Mesenchymal stem cell (in vitro differentiated cells and primary cell): ENCODE measurements at regions not wholly inside any gene's neighbourhood (a gene's known extent, or its start where the extent isn't known, plus 50 kb on each side); places are given as distances from the start of the nearest gene placed in this dataset.

Experiments used
- DNase-seq: peaks from one replicate; pipeline ENCODE4 v3.0.0-alpha.2; 2013
- H2AFZ ChIP-seq: one replicate; pipeline ENCODE4 v1.6.1; 2013; ENCODE audit warnings: low read depth, mild to moderate bottlenecking, control low read depth, inconsistent platforms, low read length, moderate library complexity
- H2AK5ac ChIP-seq: 2 replicates; pipeline ENCODE4 v1.6.1; 2013; ENCODE audit warnings: low read length, moderate library complexity, mild to moderate bottlenecking, inconsistent platforms; ENCODE audit not compliant: severe bottlenecking
- H2BK120ac ChIP-seq: one replicate; pipeline ENCODE4 v1.6.1; 2013; ENCODE audit warnings: low read depth, mild to moderate bottlenecking, inconsistent platforms, low read length, moderate library complexity
- H2BK12ac ChIP-seq, 2 experiments: one replicate each; pipeline ENCODE4 v1.6.1; 2013; ENCODE audit warnings: inconsistent platforms in 2 of 2, low read length in 2 of 2, mild to moderate bottlenecking in 2 of 2, moderate library complexity in 2 of 2, control low read depth in 1 of 2
- H2BK15ac ChIP-seq: one replicate; pipeline ENCODE4 v1.6.1; 2013; ENCODE audit warnings: mild to moderate bottlenecking, low read depth, inconsistent platforms; ENCODE audit not compliant: poor library complexity, severe bottlenecking
- H2BK5ac ChIP-seq: 2 replicates; pipeline ENCODE4 v1.6.1; 2013; ENCODE audit warnings: low read depth, mild to moderate bottlenecking, low read length, control low read depth, inconsistent platforms; ENCODE audit not compliant: poor library complexity, severe bottlenecking
- H3K14ac ChIP-seq, 2 experiments: one replicate each; pipeline ENCODE4 v1.6.1; 2013; ENCODE audit warnings: inconsistent platforms in 2 of 2, low read length in 2 of 2, control low read depth in 1 of 2, mild to moderate bottlenecking in 1 of 2, moderate library complexity in 1 of 2
- H3K18ac ChIP-seq, 2 experiments: one replicate each; pipeline ENCODE4 v1.6.1; 2013; ENCODE audit warnings: inconsistent platforms in 2 of 2, low read length in 2 of 2, control low read depth in 1 of 2, low read depth in 1 of 2, mild to moderate bottlenecking in 1 of 2
- H3K23ac ChIP-seq, 2 experiments: one replicate each; pipeline ENCODE4 v1.6.1; 2013; ENCODE audit warnings: inconsistent platforms in 2 of 2, low read length in 2 of 2, mild to moderate bottlenecking in 2 of 2, moderate library complexity in 2 of 2, control low read depth in 1 of 2
- H3K27ac ChIP-seq: 2 replicates; pipeline ENCODE4 v1.5.1; 2013; ENCODE audit warnings: mild to moderate bottlenecking, moderate library complexity, low read length, control low read depth, inconsistent platforms; ENCODE audit not compliant: poor library complexity, severe bottlenecking
- H3K27me3 ChIP-seq, 2 experiments: 2 replicates each; pipeline versions ENCODE4 v1.6.1 to v1.7.0; 2013; ENCODE audit warnings: low read length in 2 of 2, mild to moderate bottlenecking in 2 of 2, moderate library complexity in 2 of 2, control low read depth in 1 of 2, inconsistent platforms in 1 of 2; ENCODE audit not compliant: control insufficient read depth in 1 of 2, insufficient read depth in 1 of 2
- H3K36me3 ChIP-seq, 2 experiments: 2 replicates each; pipeline versions ENCODE4 v1.6.1 to v1.7.0; 2013; ENCODE audit warnings: low read length in 2 of 2, control low read depth in 1 of 2, inconsistent platforms in 1 of 2, low read depth in 1 of 2, mild to moderate bottlenecking in 1 of 2; ENCODE audit not compliant: insufficient read depth in 2 of 2, control insufficient read depth in 1 of 2
- H3K4ac ChIP-seq, 2 experiments: one replicate each; pipeline ENCODE4 v1.6.1; 2013; ENCODE audit warnings: inconsistent platforms in 2 of 2, low read length in 2 of 2, mild to moderate bottlenecking in 2 of 2, moderate library complexity in 2 of 2, control low read depth in 1 of 2, low read depth in 1 of 2
- H3K4me1 ChIP-seq: 2 replicates; pipeline ENCODE4 v1.6.1; 2013; ENCODE audit warnings: low read depth, low read length, control low read depth; ENCODE audit not compliant: control insufficient read depth, insufficient read depth
- H3K4me2 ChIP-seq: 2 replicates; pipeline ENCODE4 v1.6.1; 2013; ENCODE audit warnings: low read length, mild to moderate bottlenecking, inconsistent platforms; ENCODE audit not compliant: poor library complexity, severe bottlenecking
- H3K4me3 ChIP-seq, 2 experiments: 2 replicates each; pipeline versions ENCODE4 v1.5.1 to v1.7.0; 2013; ENCODE audit warnings: low read length in 2 of 2, mild to moderate bottlenecking in 2 of 2, control low read depth in 1 of 2, low read depth in 1 of 2; ENCODE audit not compliant: insufficient read depth in 1 of 2
- H3K79me1 ChIP-seq: replicated peaks from 2 replicates; pipeline ENCODE4 v1.6.1; 2013; ENCODE audit warnings: mild to moderate bottlenecking, control low read depth, low read length, inconsistent platforms; ENCODE audit not compliant: poor library complexity, severe bottlenecking
- H3K9ac ChIP-seq: 2 replicates; pipeline ENCODE4 v1.7.0; 2013; ENCODE audit warnings: mild to moderate bottlenecking, low read length, moderate library complexity
- H3K9me3 ChIP-seq: 2 replicates; pipeline ENCODE4 v1.7.0; 2013; ENCODE audit warnings: mild to moderate bottlenecking, low read length; ENCODE audit not compliant: control insufficient read depth
- H4K8ac ChIP-seq: one replicate; pipeline ENCODE4 v1.6.1; 2013; ENCODE audit warnings: inconsistent platforms, mild to moderate bottlenecking, low read length, moderate library complexity
- H4K91ac ChIP-seq: one replicate; pipeline ENCODE4 v1.6.1; 2013; ENCODE audit warnings: mild to moderate bottlenecking, low read length, inconsistent platforms
- WGBS: methylation state at CpG from one replicate; pipeline ENCODE4 v1.1.7; 2013; ENCODE audit warnings: mixed read lengths; 5-methylcytosine and 5-hydroxymethylcytosine counted together

GRCh38 chr1:239795304-239795703 lies 296.4 kb upstream of the FMN2 start:
- Histone ChIP-seq H2AFZ (no peak overlapping the region), H2AK5ac (no peak overlapping the region), H3K27ac (no peak overlapping the region), H3K4me2 (no peak overlapping the region), H3K36me3 (no peaks in the 10 kb centered on the region), H3K4me3 (no peak overlapping the region), H3K18ac (no peak overlapping the region), H2BK120ac (no peak overlapping the region), H3K14ac (no peak overlapping the region), H3K9ac (no peak overlapping the region), H3K4ac (no peak overlapping the region), H4K91ac (no peak overlapping the region), H4K8ac (no peak overlapping the region), H3K23ac (no peak overlapping the region), H3K4me1 (no peaks in the 10 kb centered on the region), H3K27me3 (peaks cover 0 to 18% of the 10 kb centered on the region in 2 experiments), H2BK5ac (no peak overlapping the region), H2BK12ac (no peak overlapping the region), H2BK15ac (no peak overlapping the region), H3K9me3 (no peaks in the 10 kb centered on the region), H3K79me1 (no peaks in the 10 kb centered on the region)
- no peak for DNase-seq
- WGBS: 68% methylated on average over 3 of the region's 3 CpGs

GRCh38 chr1:239799617-239800016 lies 292.1 kb upstream of the FMN2 start:
- Histone ChIP-seq H3K9ac (no peak overlapping the region), H3K4me2 (no peak overlapping the region), H2BK5ac (no peak overlapping the region), H2AFZ (no peak overlapping the region), H3K23ac (no peak overlapping the region), H3K9me3 (no peaks in the 10 kb centered on the region), H3K79me1 (no peaks in the 10 kb centered on the region), H2BK12ac (no peak overlapping the region), H3K27ac (no peak overlapping the region), H3K4me3 (no peak overlapping the region), H3K4me1 (no peaks in the 10 kb centered on the region), H3K36me3 (no peaks in the 10 kb centered on the region), H3K27me3 (peaks cover 4 to 36% of the 10 kb centered on the region in 2 experiments), H2BK15ac (no peak overlapping the region), H3K18ac (no peak overlapping the region), H2AK5ac (no peak overlapping the region), H3K14ac (no peak overlapping the region), H3K4ac (no peak overlapping the region), H4K91ac (no peak overlapping the region), H4K8ac (no peak overlapping the region), H2BK120ac (no peak overlapping the region)
- 72% methylated on average over 3 of the region's 3 CpGs for WGBS
- no peak for DNase-seq

DNA sequence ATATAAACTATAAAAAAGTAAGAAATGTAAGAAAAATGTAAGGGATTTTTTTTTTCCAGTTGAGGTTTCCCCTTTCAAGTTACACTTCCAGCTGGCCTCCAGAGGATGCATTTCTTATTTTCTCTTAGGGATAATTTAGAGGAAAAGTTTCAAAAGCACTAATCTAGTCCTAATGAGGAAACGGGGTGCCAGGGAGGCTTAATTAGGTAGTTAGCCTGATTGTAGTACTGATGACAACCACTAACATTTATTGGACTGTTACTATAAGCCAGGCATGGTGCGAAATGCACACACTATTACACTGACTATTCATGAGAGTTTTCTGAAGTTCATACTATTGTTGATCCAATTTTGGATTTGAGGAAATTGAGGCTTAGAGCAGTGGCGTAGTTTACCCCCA lies 290.8 kb upstream of the FMN2 start:
- no peak overlapping the region for H3K23ac ChIP-seq
- no peaks in the 10 kb centered on the region for H3K4me1 ChIP-seq
- no peak overlapping the region for H3K4ac ChIP-seq
- peaks cover 4 to 36% of the 10 kb centered on the region in 2 experiments for H3K27me3 ChIP-seq
- no peaks in the 10 kb centered on the region for H3K79me1 ChIP-seq
- H4K8ac ChIP-seq: no peak overlapping the region
- H3K9me3 ChIP-seq: no peaks in the 10 kb centered on the region
- H3K36me3 ChIP-seq: no peaks in the 10 kb centered on the region
- no peak overlapping the region for H2AK5ac ChIP-seq
- no peak overlapping the region for H3K9ac ChIP-seq
- no peak overlapping the region for H2BK15ac ChIP-seq
- no peak for DNase-seq
- H2BK120ac ChIP-seq: no peak overlapping the region
- H3K14ac ChIP-seq: no peak overlapping the region
- 57% methylated on average over 2 of the region's 3 CpGs for WGBS
- H3K4me2 ChIP-seq: no peak overlapping the region
- no peak overlapping the region for H4K91ac ChIP-seq
- H3K4me3 ChIP-seq: no peak overlapping the region
- no peak overlapping the region for H2AFZ ChIP-seq
- H3K27ac ChIP-seq: no peak overlapping the region
- no peak overlapping the region for H2BK5ac ChIP-seq
- H3K18ac ChIP-seq: no peak overlapping the region
- H2BK12ac ChIP-seq: no peak overlapping the region

DNA sequence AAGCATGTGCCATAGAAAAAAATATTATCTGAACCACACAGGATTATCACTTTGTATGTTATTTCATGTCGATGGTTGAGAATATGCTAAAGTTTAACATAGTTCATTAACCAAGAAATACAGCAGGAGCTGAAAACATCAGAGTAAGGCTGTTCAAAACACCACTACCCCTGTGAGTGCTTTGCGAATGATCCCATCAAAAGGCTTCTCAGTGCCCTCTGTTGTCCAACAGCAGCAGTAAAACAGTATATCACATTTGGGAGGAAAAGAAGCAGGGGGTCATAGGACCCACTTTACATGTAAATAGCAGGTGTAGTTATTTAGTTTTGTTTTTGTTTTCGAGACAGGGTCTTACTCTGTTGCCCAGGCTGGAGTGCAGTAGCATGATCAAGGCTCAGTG lies 289.4 kb upstream of the FMN2 start:
- Histone ChIP-seq H3K14ac (no peak overlapping the region), H3K27me3 (peaks cover 4 to 36% of the 10 kb centered on the region in 2 experiments), H2BK12ac (no peak overlapping the region), H2BK15ac (no peak overlapping the region), H3K18ac (no peak overlapping the region), H3K4ac (no peak overlapping the region), H3K9ac (no peak overlapping the region), H2AK5ac (no peak overlapping the region), H3K79me1 (no peaks in the 10 kb centered on the region), H3K4me3 (no peak overlapping the region), H3K9me3 (no peaks in the 10 kb centered on the region), H2AFZ (no peak overlapping the region), H2BK120ac (no peak overlapping the region), H4K91ac (no peak overlapping the region), H4K8ac (no peak overlapping the region), H2BK5ac (no peak overlapping the region), H3K27ac (no peak overlapping the region), H3K23ac (no peak overlapping the region), H3K36me3 (no peaks in the 10 kb centered on the region), H3K4me2 (no peak overlapping the region), H3K4me1 (no peaks in the 10 kb centered on the region)
- 50% methylated on average over 1 of the region's 3 CpGs for WGBS
- DNase-seq: no peak
